ENCODE measurements at regions not wholly inside any gene's neighbourhood (a gene's known extent, or its start where the extent isn't known, plus 50 kb on each side); places are given as distances from the start of the nearest gene placed in this dataset.

DNA sequence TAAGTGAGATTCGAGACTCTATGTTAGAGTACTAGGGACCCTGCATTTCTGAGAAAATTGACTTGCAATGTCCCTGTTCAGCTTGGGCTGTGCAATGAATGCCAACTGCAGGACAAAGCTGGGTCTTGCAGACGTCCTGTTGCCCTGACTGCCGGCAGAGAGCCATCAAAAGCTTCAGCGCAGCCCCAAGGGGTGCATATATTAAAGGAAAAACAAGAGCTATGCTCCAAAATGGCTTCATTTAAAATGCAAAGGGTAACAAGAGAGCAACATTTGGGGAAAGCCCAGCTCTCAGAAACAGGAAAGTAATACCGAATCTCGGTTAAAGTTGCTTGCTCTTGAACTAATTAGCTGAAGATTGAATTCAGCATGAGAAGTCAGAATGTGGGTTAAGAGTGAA lies 110.9 kb upstream of the PNPT1 start:
- ChIA-PET CTCF (interaction anchor here (0.7 to 1.9 kb wide), 2 partner anchors 26 to 86 kb away, joined by 3 to 6 read pairs; no protein-coding TSS in a partner anchor), POLR2A (no interaction called here)
- TF ChIP-seq ZSCAN16 (tag by site-specific recombination; IDR thresholded peaks at IDR 0.05): no peak
- no peak for TF ChIP-seq GLIS2 (tag by site-specific recombination; IDR thresholded peaks at IDR 0.05)
- TF ChIP-seq EGR2 (tag by site-specific recombination; IDR thresholded peaks at IDR 0.05; ENCODE audit: low read depth): no peak
- no peak for TF ChIP-seq PRDM1 (tag by site-specific recombination; IDR thresholded peaks at IDR 0.05)
- TF ChIP-seq ZNF184 (tag by site-specific recombination; IDR thresholded peaks at IDR 0.05): no peak
- no peak for TF ChIP-seq ZNF274 (IDR thresholded peaks at IDR 0.05; ENCODE audit: low read length)
- TF ChIP-seq ZNF274 (tag by site-specific recombination; IDR thresholded peaks at IDR 0.05; ENCODE audit: borderline replicate concordance): no peak
- TF ChIP-seq, protein P1, sequence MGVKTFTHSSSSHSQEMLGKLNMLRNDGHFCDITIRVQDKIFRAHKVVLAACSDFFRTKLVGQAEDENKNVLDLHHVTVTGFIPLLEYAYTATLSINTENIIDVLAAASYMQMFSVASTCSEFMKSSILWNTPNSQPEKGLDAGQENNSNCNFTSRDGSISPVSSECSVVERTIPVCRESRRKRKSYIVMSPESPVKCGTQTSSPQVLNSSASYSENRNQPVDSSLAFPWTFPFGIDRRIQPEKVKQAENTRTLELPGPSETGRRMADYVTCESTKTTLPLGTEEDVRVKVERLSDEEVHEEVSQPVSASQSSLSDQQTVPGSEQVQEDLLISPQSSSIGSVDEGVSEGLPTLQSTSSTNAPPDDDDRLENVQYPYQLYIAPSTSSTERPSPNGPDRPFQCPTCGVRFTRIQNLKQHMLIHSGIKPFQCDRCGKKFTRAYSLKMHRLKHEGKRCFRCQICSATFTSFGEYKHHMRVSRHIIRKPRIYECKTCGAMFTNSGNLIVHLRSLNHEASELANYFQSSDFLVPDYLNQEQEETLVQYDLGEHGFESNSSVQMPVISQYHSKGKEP (tag by site-specific recombination; IDR thresholded peaks at IDR 0.05): no peak
- TF ChIP-seq ZNF776 (tag by site-specific recombination; IDR thresholded peaks at IDR 0.05; ENCODE audit: borderline replicate concordance): no peak
- no peak for TF ChIP-seq ZNF623 (tag by site-specific recombination; IDR thresholded peaks at IDR 0.05)
- TF ChIP-seq ZNF146 (tag by site-specific recombination; IDR thresholded peaks at IDR 0.05): no peak
- TF ChIP-seq YY2 (tag by site-specific recombination; IDR thresholded peaks at IDR 0.05): no peak
- TF ChIP-seq, protein P2, sequence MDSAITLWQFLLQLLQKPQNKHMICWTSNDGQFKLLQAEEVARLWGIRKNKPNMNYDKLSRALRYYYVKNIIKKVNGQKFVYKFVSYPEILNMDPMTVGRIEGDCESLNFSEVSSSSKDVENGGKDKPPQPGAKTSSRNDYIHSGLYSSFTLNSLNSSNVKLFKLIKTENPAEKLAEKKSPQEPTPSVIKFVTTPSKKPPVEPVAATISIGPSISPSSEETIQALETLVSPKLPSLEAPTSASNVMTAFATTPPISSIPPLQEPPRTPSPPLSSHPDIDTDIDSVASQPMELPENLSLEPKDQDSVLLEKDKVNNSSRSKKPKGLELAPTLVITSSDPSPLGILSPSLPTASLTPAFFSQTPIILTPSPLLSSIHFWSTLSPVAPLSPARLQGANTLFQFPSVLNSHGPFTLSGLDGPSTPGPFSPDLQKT (IDR thresholded peaks at IDR 0.05; ENCODE audit: borderline replicate concordance, low read depth, low read length): no peak
- no peak for TF ChIP-seq SETDB1 (IDR thresholded peaks at IDR 0.05; ENCODE audit: insufficient read length, low read length)
- TF ChIP-seq YY1 (tag by site-specific recombination; IDR thresholded peaks at IDR 0.05): no peak
- TF ChIP-seq SALL2 (tag by site-specific recombination; IDR thresholded peaks at IDR 0.05; ENCODE audit: borderline replicate concordance): no peak
- TF ChIP-seq, protein P3, sequence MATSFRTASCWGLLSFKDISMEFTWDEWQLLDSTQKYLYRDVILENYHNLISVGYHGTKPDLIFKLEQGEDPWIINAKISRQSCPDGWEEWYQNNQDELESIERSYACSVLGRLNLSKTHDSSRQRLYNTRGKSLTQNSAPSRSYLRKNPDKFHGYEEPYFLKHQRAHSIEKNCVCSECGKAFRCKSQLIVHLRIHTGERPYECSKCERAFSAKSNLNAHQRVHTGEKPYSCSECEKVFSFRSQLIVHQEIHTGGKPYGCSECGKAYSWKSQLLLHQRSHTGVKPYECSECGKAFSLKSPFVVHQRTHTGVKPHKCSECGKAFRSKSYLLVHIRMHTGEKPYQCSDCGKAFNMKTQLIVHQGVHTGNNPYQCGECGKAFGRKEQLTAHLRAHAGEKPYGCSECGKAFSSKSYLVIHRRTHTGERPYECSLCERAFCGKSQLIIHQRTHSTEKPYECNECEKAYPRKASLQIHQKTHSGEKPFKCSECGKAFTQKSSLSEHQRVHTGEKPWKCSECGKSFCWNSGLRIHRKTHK (tag by site-specific recombination; IDR thresholded peaks at IDR 0.05): no peak
- TF ChIP-seq ZNF837 (tag by site-specific recombination; IDR thresholded peaks at IDR 0.05): no peak
- no peak for TF ChIP-seq ZNF354C (tag by site-specific recombination; IDR thresholded peaks at IDR 0.05; ENCODE audit: borderline replicate concordance, low read depth)
- TF ChIP-seq ZNF133 (tag by site-specific recombination; IDR thresholded peaks at IDR 0.05): no peak
- H3K9me3 ChIP-seq (ENCODE audit: control insufficient read depth, insufficient read depth, low read depth, low read length): no peaks in the 10 kb centered on the region
- no peak overlapping the region for H3K4me3 ChIP-seq (ENCODE audit: low read depth, low read length)
- no peak overlapping the region for H3K27ac ChIP-seq (ENCODE audit: extremely low read depth, low read depth, low read length)
- peaks cover 18% of the 10 kb centered on the region for H3K4me1 ChIP-seq (ENCODE audit: control insufficient read depth, insufficient read depth, low read length)
- H3K36me3 ChIP-seq (ENCODE audit: control insufficient read depth in 2 of 2, insufficient read depth in 1 of 2, low read length in 2 of 2): no peaks in the 10 kb centered on the region

DNA sequence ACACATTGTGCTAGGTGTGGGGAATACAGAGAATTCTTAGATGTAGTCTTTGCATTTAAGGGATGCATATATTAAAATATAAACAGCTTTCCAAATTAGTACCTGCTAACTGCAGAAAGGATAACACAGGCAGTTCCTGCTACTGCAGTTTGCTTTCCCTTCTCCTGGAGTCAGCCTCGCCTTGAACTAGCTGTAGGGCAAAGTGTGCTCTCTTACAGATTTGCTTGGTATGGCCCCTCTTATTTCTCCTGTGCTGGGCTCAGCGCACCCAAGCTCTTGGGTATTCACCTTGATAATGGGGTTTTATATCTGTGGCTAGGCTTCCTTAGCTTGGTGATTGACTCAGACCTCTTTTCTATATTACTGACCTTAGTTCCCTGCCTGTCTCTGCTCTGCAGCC lies 108.4 kb upstream of the PNPT1 start:
- ChIA-PET CTCF (no interaction called here), POLR2A (no interaction called here)
- Histone ChIP-seq H3K36me3 (ENCODE audit: control insufficient read depth in 2 of 2, insufficient read depth in 1 of 2, low read length in 2 of 2) (no peaks in the 10 kb centered on the region), H3K27ac (ENCODE audit: extremely low read depth, low read depth, low read length) (no peak overlapping the region), H3K9me3 (ENCODE audit: control insufficient read depth, insufficient read depth, low read depth, low read length) (no peaks in the 10 kb centered on the region), H3K4me3 (ENCODE audit: low read depth, low read length) (no peak overlapping the region), H3K4me1 (ENCODE audit: control insufficient read depth, insufficient read depth, low read length) (peaks cover 18% of the 10 kb centered on the region)
- TF ChIP-seq SP2 (tag by site-specific recombination; IDR thresholded peaks at IDR 0.05) (no peak), ZNF214 (tag by site-specific recombination; IDR thresholded peaks at IDR 0.05; ENCODE audit: borderline replicate concordance) (no peak), ZNF155 (tag by site-specific recombination; IDR thresholded peaks at IDR 0.05) (no peak), ZNF544 (tag by site-specific recombination; IDR thresholded peaks at IDR 0.05) (no peak), ZNF121 (tag by site-specific recombination; IDR thresholded peaks at IDR 0.05) (no peak)
- TF ChIP-seq, protein P4, sequence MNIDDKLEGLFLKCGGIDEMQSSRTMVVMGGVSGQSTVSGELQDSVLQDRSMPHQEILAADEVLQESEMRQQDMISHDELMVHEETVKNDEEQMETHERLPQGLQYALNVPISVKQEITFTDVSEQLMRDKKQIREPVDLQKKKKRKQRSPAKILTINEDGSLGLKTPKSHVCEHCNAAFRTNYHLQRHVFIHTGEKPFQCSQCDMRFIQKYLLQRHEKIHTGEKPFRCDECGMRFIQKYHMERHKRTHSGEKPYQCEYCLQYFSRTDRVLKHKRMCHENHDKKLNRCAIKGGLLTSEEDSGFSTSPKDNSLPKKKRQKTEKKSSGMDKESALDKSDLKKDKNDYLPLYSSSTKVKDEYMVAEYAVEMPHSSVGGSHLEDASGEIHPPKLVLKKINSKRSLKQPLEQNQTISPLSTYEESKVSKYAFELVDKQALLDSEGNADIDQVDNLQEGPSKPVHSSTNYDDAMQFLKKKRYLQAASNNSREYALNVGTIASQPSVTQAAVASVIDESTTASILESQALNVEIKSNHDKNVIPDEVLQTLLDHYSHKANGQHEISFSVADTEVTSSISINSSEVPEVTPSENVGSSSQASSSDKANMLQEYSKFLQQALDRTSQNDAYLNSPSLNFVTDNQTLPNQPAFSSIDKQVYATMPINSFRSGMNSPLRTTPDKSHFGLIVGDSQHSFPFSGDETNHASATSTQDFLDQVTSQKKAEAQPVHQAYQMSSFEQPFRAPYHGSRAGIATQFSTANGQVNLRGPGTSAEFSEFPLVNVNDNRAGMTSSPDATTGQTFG (tag by site-specific recombination; IDR thresholded peaks at IDR 0.05; ENCODE audit: borderline replicate concordance): no peak

All from HEK293 (cell line).